Heart left ventricle (tissue), 13 donors: ENCODE measurements at regions not wholly inside any gene's neighbourhood (a gene's known extent, or its start where the extent isn't known, plus 50 kb on each side); places are given as distances from the start of the nearest gene placed in this dataset.

ENCODE experiments used
- CTCF ChIP-seq, 12 donors: fragments of 200-600 bp; sonication (generic) in 4 of 12; IDR thresholded peaks; one replicate each; pipeline versions ENCODE4 v1.5.0 to v1.8.0; 2018 to 2022; ENCODE audit warnings: antibody characterized with exemption in 12 of 12, mild to moderate bottlenecking in 5 of 12
- POLR2A ChIP-seq, 2 donors: fragments of 450-650 bp; IDR thresholded peaks; one replicate each; pipeline ENCODE4 v1.6.1; 2017; ENCODE audit warnings: antibody characterized with exemption in 2 of 2, mild to moderate bottlenecking in 2 of 2, moderate library complexity in 2 of 2
- donor health status: ischemic (EF 13 %, LVEDD 7.1; RV severe dilation, severe dysfunction).
- donor health status: DM: no; HTN: yes; CAD: no.
- donor health status: DM: no; HTN: no; CAD: no.
- donor health status: ischemic (EF 25% LVEDD 6.9; RV normal size, moderate dysfunction).
- donor health status: ischemic (EF 25% LVEDD 5.7; RV mildly dilated, moderate dysfunction).
- donor health status: ischemic (EF 35%, LVEDD 5.7; RV mildly dilated, moderate dysfunction).
- donor health status: nonischemic (EF 11% LVEDD 7.7; RV severe dilation, severe dysfunction).
- donor health status: DM: yes; HTN: yes; CAD: no.
- donor health status: PGD.
- donor health status: ischemic (EF 29% LVEDD 5.4; RV normal size, mild dysfunction).
- donor health status: nonischemic (EF 23%, LVEDD 6.1; RV moderate dilation, normal function).

GRCh38 chr5:168030912-168031311 is 260.5 kb upstream of the WWC1 start:
- no peak for TF ChIP-seq CTCF (IDR thresholded peaks at IDR 0.05)
- no peak for TF ChIP-seq POLR2A (IDR thresholded peaks at IDR 0.05)
